Activated T-helper 2 cell treated with anti-CD3 and anti-CD28 coated beads, Interferon-gamma antibody, Interleukin-2, Interleukin-4, amounts not matched to agents 10 μg/mL and 5 μg/mL and 100 μg/mL, durations not matched to agents 14 hours and 24 hours and 36 hours (primary cell): ENCODE measurements at regions not wholly inside any gene's neighbourhood (a gene's known extent, or its start where the extent isn't known, plus 50 kb on each side); places are given as distances from the start of the nearest gene placed in this dataset.
"Not testable (repeated sequence)": the region's sequence is repeated elsewhere in the genome, so short reads cannot be mapped to it uniquely, and the experiment has no call there.

Experiments
- DNase-seq: peaks from one replicate; pipeline ENCODE4 v3.0.0; 2021; ENCODE audit warnings: low spot score
- H3K27ac Mint-ChIP-seq: one replicate; pipeline ENCODE4 v1.8.0; 2021; ENCODE audit warnings: mixed read lengths
- H3K27me3 Mint-ChIP-seq: one replicate; pipeline ENCODE4 v1.8.0; 2021; ENCODE audit warnings: low read depth, mixed read lengths
- H3K36me3 Mint-ChIP-seq: one replicate; pipeline ENCODE4 v1.8.0; 2021; ENCODE audit warnings: low read depth, mixed read lengths
- H3K4me1 Mint-ChIP-seq: one replicate; pipeline ENCODE4 v1.8.0; 2021; ENCODE audit warnings: low read depth, mixed read lengths
- H3K4me3 Mint-ChIP-seq: one replicate; pipeline ENCODE4 v1.8.0; 2021; ENCODE audit warnings: low read depth, mild to moderate bottlenecking, moderate library complexity, mixed read lengths
- H3K9me3 Mint-ChIP-seq: one replicate; pipeline ENCODE4 v1.8.0; 2021; ENCODE audit warnings: mixed read lengths
- intact Hi-C: fragments of 100-400 bp; cut with micrococcal nuclease; formaldehyde crosslinking; loops from one replicate; pipeline ENCODE4 v1.15.1; 2023

DNA sequence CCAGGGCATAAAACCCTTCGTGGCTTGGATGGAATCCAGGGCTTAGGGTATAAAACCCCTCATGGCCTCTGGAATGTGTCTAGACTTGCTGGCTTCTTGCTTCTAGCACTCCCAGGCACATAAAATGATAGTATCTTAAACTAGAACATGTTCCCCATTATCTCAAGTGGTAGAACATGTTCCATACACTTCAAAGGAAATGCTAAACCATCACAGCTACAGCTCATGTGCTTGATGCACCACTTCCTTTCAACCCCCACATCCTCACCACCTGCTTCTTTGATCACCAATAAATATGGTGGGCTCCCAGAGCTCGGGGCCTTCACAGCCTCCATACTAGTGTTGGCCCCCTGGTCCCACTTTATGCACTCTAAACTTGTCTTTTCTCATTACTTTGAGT, 204.3 kb downstream of the UXS1 start:
- H3K27me3 Mint-ChIP-seq, intact Hi-C loops, H3K36me3 Mint-ChIP-seq, DNase-seq, H3K4me3 Mint-ChIP-seq, H3K27ac Mint-ChIP-seq, H3K4me1 Mint-ChIP-seq: not testable (repeated sequence)
- peaks cover 61% of the 10 kb centered on the region for H3K9me3 Mint-ChIP-seq

DNA sequence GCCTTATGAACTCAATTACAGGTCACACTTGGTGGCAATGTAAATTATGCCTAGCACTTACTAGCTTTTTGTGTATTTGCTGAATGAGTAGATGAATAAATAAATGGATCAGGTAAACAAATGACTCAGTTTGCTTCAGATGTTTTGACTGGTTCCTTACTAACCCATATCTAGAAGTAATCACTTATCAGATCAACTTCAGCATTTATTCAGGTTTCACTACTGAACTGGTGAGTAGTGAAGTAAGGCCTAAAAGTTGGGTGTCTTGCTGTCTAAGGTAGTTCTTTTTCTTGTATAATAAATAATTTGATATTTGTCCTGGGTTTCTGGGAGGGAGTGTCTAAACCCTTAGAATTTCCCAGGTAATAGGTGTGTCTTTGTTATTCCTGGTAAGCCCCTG, 205.0 kb downstream of the UXS1 start:
- Mint-ChIP-seq H3K4me1 (peaks cover 3% of the 10 kb centered on the region), H3K36me3 (peaks cover 6% of the 10 kb centered on the region), H3K4me3 (no peak overlapping the region), H3K9me3 (peaks cover 56% of the 10 kb centered on the region), H3K27ac (no peak overlapping the region), H3K27me3 (no peaks in the 10 kb centered on the region)
- intact Hi-C loops, result no loop called here
- no peak for DNase-seq

DNA sequence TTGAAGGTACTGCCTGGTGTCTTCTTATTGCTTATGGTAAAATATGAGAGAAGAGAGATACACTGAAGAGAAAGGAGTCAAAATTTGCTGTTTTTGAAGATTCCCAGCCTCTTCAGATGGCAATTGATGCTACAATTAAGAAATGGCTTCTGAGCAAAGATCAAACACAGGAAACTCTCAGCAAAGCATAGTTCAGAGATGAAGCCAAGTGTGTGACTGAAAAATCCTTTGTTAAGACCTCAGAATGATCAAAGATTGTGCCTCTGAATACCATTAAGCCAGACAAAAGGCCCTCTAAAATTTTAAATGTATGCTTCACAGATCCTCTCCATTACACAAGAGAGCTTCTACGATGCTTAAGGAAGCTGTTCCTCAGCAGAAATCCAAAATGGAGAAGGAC, 216.3 kb downstream of the UXS1 start:
- H3K9me3 Mint-ChIP-seq, result peaks cover 25% of the 10 kb centered on the region
- intact Hi-C loops, result no loop called here

DNA sequence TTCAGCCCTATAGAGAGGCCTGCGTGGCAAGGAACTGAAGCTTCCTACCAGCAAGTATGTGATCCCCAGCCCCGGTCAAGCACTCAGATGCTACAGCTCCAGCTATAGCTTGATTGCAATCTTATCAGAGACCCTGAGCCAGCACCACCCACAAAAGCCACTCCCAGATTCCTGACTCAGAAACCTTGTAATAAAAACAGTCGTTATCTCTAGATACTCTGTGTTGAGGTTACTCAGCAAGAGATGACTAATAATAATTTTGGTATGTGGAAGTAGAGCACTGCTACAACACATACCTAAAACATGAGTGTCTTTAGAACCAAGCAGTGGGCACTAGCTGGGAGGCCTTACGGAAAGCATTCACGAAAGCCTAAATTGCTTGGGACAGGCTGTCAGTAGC, 216.9 kb downstream of the UXS1 start:
- peaks cover 3% of the 10 kb centered on the region for H3K36me3 Mint-ChIP-seq
- H3K4me1 Mint-ChIP-seq, result peaks cover 5% of the 10 kb centered on the region
- no peak overlapping the region for H3K27ac Mint-ChIP-seq
- H3K9me3 Mint-ChIP-seq, result peaks cover 25% of the 10 kb centered on the region
- H3K4me3 Mint-ChIP-seq, result no peak overlapping the region
- DNase-seq, result no peak
- H3K27me3 Mint-ChIP-seq, result peaks cover 5% of the 10 kb centered on the region
- intact Hi-C loops, result no loop called here

More for the DNA sequence above, 216.3 kb downstream of the UXS1 start:
- Mint-ChIP-seq H3K4me1 (peaks cover 5% of the 10 kb centered on the region), H3K27ac (no peak overlapping the region), H3K36me3 (peaks cover 3% of the 10 kb centered on the region), H3K4me3 (no peak overlapping the region), H3K27me3 (peaks cover 5% of the 10 kb centered on the region)
- no peak for DNase-seq

DNA sequence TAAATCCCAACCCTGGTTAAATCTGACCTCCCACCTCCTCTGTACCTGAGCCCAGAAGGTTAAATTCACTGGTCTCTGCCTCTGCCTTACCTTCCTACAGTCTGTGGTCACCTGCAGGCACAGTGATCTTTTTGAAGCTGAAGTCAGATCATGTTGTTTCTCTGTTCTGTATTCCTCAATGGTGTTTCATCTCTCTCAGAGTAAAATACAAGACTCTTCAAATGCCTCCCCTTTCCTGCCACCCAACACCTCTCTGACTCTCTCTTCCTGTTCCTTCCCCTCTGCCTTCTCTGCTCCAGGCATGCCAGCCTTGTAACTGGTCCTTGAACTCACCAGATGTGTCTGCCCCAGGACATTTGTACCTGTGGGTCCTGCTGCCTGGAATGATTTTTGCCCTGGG, 219.3 kb downstream of the UXS1 start:
- Mint-ChIP-seq H3K9me3 (peaks cover 22% of the 10 kb centered on the region), H3K4me1 (peaks cover 5% of the 10 kb centered on the region), H3K4me3 (no peak overlapping the region), H3K36me3 (peaks cover 3% of the 10 kb centered on the region), H3K27me3 (peaks cover 5% of the 10 kb centered on the region), H3K27ac (no peak overlapping the region)
- no peak for DNase-seq
- intact Hi-C loops, result no loop called here

DNA sequence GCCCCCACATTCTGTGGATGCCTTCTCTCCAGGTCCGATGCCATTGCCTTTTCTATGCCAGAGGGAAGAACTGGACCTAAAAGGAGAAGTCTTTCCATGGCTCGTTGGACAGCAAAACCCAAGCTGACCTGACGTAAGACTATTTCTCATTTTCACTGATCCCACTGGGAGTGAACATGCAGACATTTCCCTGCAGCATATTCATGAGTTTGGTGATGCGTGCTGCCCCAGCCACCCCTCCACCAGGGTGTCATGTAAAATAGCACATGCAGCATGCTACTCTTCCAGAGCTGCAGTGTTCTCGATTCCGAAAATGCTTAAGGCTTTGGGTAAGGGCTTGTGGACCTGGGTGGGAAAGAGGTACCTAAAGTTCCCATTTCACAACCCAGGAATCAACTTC, 221.2 kb downstream of the UXS1 start:
- H3K9me3 Mint-ChIP-seq, result peaks cover 10% of the 10 kb centered on the region
- DNase-seq, result no peak
- H3K27ac Mint-ChIP-seq, result no peak overlapping the region
- no peak overlapping the region for H3K4me3 Mint-ChIP-seq
- H3K4me1 Mint-ChIP-seq, result peaks cover 5% of the 10 kb centered on the region
- peaks cover 5% of the 10 kb centered on the region for H3K27me3 Mint-ChIP-seq
- intact Hi-C loops, result no loop called here
- peaks cover 3% of the 10 kb centered on the region for H3K36me3 Mint-ChIP-seq

DNA sequence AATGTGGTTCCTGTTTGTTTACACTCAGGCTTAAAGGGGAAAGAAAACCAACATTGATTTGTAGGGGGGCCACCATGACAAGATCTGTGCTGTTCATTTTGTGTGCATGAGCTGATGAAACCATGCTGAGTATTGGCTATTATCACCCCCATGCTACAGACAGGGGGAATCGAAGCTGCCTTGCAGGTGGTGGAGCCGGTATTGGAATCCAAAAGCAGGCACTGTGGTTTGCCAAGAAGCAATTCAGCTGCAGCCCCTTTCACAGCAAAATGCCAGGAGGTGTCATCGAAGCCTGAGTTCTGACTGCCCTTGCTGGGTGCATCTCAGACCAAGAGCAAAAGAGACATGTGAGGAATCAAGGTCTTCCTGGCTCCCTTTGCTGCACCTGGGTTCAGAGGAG, 221.9 kb downstream of the UXS1 start:
- Mint-ChIP-seq H3K9me3 (peaks cover 3% of the 10 kb centered on the region), H3K4me3 (no peak overlapping the region), H3K27ac (no peak overlapping the region), H3K4me1 (no peaks in the 10 kb centered on the region), H3K36me3 (no peaks in the 10 kb centered on the region), H3K27me3 (peaks cover 4% of the 10 kb centered on the region)
- no peak for DNase-seq
- intact Hi-C loops, result no loop called here

DNA sequence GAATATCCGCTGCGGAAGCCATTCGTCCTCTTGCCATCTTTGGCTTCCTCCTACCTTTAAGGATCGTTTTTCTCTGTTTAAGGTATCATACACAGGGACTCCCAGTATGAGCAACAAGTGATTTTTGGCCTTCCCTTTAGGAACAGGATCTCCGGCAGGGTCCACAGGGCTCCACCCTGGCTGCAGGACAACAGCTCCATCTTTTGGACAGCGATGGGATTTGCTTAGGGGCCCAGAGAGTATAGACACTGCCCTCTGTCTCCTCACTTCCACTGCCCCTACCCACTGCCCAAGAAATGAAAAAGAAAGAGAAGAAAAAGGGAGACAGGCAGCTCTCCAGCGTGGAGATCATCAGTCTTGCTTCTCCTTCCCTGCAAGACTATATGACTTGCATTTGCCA, 224.5 kb downstream of the UXS1 start:
- Mint-ChIP-seq H3K36me3 (no peaks in the 10 kb centered on the region), H3K4me1 (no peaks in the 10 kb centered on the region), H3K27ac (no peak overlapping the region), H3K4me3 (no peak overlapping the region), H3K27me3 (peaks cover 4% of the 10 kb centered on the region), H3K9me3 (no peaks in the 10 kb centered on the region)
- intact Hi-C loops, result no loop called here
- DNase-seq, result no peak

DNA sequence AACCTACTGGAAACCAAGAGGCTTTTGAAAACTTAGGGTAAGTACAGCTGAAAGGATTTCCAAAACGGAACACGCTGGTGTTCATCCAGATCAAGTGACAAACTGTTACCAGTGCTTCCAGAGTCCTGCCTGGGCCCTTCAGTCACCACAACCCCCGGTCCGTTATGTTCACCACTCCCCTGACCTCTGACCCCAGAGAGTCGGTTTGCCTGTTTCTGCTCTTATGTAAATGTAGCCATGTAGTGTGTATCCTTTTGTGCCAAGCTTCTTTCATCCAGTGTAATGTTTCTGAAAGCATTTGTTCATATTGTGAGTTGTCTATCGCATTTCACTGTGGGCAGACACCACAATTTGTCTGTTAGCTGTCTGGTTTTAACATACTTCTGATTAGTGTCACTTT, 217.5 kb downstream of the NCK2 start:
- intact Hi-C loops, result no loop called here
- Mint-ChIP-seq H3K27me3 (peaks cover 2% of the 10 kb centered on the region), H3K4me3 (no peak overlapping the region), H3K36me3 (no peaks in the 10 kb centered on the region), H3K9me3 (no peaks in the 10 kb centered on the region), H3K4me1 (no peaks in the 10 kb centered on the region), H3K27ac (no peak overlapping the region)
- no peak for DNase-seq

DNA sequence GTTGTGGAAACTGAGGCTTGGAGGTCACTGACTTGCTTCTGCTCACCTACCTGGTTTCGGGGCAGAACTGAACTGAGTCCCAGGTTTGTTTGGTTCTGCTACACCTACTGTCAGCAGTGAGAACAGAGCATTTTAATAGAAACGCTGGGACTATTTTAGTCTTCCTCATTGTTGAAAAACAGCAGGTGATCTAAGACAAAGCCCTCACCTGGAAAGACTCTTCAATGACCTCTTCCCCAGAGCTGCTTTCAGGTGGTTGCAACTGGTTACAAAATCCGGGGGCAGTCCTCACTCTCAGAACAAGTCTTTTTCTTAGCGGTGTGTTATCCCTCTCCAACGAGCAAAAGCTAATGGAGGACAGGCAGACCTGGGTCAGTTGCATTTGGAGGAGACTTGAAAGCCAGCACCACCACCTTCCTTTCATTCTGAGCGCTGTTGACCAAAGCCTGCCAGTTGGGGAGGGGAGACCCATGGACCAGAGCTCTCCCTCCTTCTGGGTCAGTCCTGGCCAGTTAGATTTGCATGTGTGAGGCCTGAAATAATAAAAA, 217.0 kb downstream of the NCK2 start:
- H3K27ac Mint-ChIP-seq, result no peak overlapping the region

DNA sequence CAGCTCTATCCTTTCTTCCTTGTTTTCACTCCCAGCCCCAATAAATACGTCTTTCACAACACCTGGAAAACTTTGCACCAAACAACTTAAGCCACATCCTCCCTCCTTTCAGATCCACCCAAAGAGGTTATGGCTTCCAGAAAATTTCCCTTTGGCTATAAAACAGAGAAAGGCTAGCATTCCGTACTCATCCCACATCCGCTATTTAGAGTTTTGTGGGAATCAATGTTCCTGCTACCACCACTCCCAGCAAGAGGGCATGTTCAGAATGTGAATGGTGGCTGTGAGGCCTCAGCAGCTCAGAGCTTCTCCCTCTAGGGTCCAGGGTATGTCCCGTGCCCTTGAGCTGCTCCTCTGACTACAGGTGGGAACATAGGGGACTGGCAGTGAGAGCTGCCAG, 214.6 kb downstream of the NCK2 start:
- intact Hi-C loops, result no loop called here

More for the DNA sequence above, 217.0 kb downstream of the NCK2 start:
- no peak for DNase-seq
- no peaks in the 10 kb centered on the region for H3K4me1 Mint-ChIP-seq
- no peaks in the 10 kb centered on the region for H3K36me3 Mint-ChIP-seq
- peaks cover 2% of the 10 kb centered on the region for H3K27me3 Mint-ChIP-seq
- H3K9me3 Mint-ChIP-seq, result no peaks in the 10 kb centered on the region
- no peak overlapping the region for H3K4me3 Mint-ChIP-seq
- intact Hi-C loops, result no loop called here

DNA sequence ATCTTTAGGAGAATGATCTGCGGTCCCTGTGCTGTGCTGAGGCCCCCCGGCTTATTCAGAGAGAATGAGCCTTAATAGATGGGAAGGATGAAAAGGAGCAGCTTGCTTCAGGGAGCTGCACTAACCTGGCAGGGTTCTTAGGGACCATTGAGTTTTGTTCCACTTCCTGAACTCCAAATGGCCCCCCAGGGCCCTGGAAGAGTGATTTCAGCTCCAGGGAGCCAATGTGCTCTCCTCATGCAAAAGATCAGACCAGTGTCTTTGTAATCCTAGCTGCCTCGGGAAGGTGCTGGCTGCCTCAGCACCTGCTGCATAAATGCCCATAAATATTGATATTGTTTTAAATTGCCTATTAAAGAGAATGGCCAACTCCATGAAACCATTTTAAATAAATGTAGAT, 210.2 kb downstream of the NCK2 start:
- Mint-ChIP-seq H3K27ac (no peak overlapping the region), H3K4me3 (no peak overlapping the region), H3K36me3 (no peaks in the 10 kb centered on the region), H3K27me3 (no peaks in the 10 kb centered on the region), H3K4me1 (peaks cover 28% of the 10 kb centered on the region), H3K9me3 (no peaks in the 10 kb centered on the region)
- no peak for DNase-seq
- intact Hi-C loops, result no loop called here

More for the DNA sequence above, 214.6 kb downstream of the NCK2 start:
- Mint-ChIP-seq H3K27ac (no peak overlapping the region), H3K9me3 (no peaks in the 10 kb centered on the region), H3K27me3 (peaks cover 2% of the 10 kb centered on the region), H3K4me3 (no peak overlapping the region), H3K36me3 (no peaks in the 10 kb centered on the region), H3K4me1 (peaks cover 11% of the 10 kb centered on the region)
- DNase-seq, result no peak

DNA sequence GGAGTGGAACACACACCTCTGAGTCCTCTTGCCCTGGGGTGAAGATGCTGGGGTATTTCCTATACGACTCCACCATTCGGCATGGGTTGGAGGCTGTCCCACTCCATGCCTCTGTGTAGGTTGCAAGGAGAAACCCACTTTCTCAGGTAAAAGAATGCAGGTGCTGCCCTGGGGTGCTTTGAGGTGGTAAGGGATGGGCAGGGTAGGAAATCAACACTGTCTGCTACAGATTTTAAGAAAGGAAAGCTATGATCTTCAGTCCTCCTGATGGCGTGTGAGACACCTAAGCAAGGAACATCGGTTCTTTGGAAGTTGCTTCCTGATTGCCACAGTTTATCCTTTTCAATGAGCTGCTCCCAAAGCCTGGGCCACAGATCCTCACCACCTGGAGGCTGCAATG, 209.2 kb downstream of the NCK2 start:
- Mint-ChIP-seq H3K27me3 (no peaks in the 10 kb centered on the region), H3K9me3 (no peaks in the 10 kb centered on the region), H3K4me1 (peaks cover 28% of the 10 kb centered on the region), H3K36me3 (no peaks in the 10 kb centered on the region), H3K27ac (no peak overlapping the region), H3K4me3 (no peak overlapping the region)
- intact Hi-C loops, result no loop called here
- DNase-seq, result no peak

DNA sequence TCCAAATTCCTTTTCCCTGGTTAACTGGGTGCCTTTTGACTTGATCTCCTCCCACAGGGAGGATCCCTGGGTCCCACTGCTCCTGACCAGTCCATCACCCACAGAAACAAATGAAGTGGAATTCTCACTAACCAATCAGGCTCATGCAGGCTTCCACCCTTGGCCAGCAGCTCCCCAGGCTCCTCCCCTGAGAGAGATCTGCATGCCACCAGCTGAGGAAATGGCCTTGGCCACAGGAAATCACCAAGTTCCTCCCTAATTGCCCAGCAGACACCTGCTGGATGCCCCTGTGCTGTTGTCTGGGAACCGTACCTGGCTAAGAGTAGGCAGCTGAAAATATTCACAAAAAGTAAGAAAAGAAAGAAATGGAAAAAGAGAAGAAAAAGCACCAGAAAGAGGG, 207.4 kb downstream of the NCK2 start:
- Mint-ChIP-seq H3K9me3 (no peaks in the 10 kb centered on the region), H3K4me3 (no peak overlapping the region), H3K27me3 (peaks cover 3% of the 10 kb centered on the region), H3K4me1 (peaks cover 28% of the 10 kb centered on the region), H3K27ac (no peak overlapping the region), H3K36me3 (no peaks in the 10 kb centered on the region)
- no peak for DNase-seq
- intact Hi-C loops, result no loop called here
